Erythroblast (primary cell): ENCODE measurements at regions not wholly inside any gene's neighbourhood (a gene's known extent, or its start where the extent isn't known, plus 50 kb on each side); places are given as distances from the start of the nearest gene placed in this dataset.

Source experiments
- GATA1 ChIP-seq: IDR thresholded peaks from 2 replicates; pipeline ENCODE4 v1.6.1; 2011; ENCODE audit warnings: low read depth, mild to moderate bottlenecking, control low read depth, low read length, moderate library complexity
- POLR2A ChIP-seq: IDR thresholded peaks from 2 replicates; pipeline ENCODE4 v1.6.1; 2011; ENCODE audit warnings: mild to moderate bottlenecking, low read length

DNA sequence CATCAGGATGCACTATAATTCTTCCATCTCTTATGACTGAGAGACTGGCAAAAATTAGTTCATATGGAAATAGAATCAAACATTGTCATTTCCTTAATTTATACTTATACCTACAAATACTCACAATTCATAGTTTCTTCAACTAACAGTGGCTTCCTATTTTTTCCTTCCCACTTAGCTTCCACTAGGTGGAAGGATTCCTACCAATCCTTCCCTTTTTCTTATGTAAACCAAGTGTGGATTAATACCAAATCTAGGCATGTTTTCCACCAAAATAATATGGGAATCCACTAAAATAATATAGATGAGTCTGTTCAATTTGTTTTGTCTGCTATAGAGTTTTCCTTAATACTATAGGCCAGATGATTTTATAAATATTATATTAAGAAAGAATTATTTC is 1537.1 kb downstream of the PLA2G4A start:
- TF ChIP-seq POLR2A (no peak), GATA1 (no peak)
